SK-N-SH treated with all-trans-retinoic acid at 6 μM for 48 hours (cell line): ENCODE measurements at regions not wholly inside any gene's neighbourhood (a gene's known extent, or its start where the extent isn't known, plus 50 kb on each side); places are given as distances from the start of the nearest gene placed in this dataset.

ENCODE experiments used
- ATAC-seq: fragments of 200-7000 bp; cut with Tn5 transposase; 3 replicates; pipeline ENCODE4 v1.9.1; 2020; ENCODE audit warnings: mild to moderate bottlenecking, moderate library complexity
- BACH2 ChIP-seq: fragments of 250-450 bp; sonication (Bioruptor Pico); IDR thresholded peaks from 2 replicates; pipeline ENCODE4 v1.9.0; 2021; ENCODE audit warnings: mild to moderate bottlenecking, borderline replicate concordance
- CSDC2 ChIP-seq: fragments of 250-450 bp; sonication (Bioruptor Pico); IDR thresholded peaks from 2 replicates; pipeline ENCODE4 v1.5.0; 2020; ENCODE audit warnings: mild to moderate bottlenecking, moderate library complexity
- GLIS3 ChIP-seq: fragments of 250-450 bp; sonication (Bioruptor Pico); IDR thresholded peaks from 2 replicates; pipeline ENCODE4 v1.5.0; 2020; ENCODE audit warnings: mild to moderate bottlenecking, moderate library complexity
- ISL1 ChIP-seq: fragments of 250-450 bp; sonication (Bioruptor Pico); IDR thresholded peaks from 2 replicates; pipeline ENCODE4 v2.1.2; 2022; ENCODE audit warnings: mild to moderate bottlenecking, moderate library complexity
- OSR1 ChIP-seq: fragments of 250-450 bp; sonication (Bioruptor Pico); IDR thresholded peaks from 2 replicates; pipeline ENCODE4 v1.8.0; 2022; ENCODE audit warnings: moderate library complexity, mild to moderate bottlenecking, inconsistent platforms
- PATZ1 ChIP-seq: fragments of 250-450 bp; sonication (Bioruptor Pico); IDR thresholded peaks from 2 replicates; pipeline ENCODE4 v1.8.0; 2020; ENCODE audit warnings: mild to moderate bottlenecking, moderate library complexity, borderline replicate concordance
- RARB ChIP-seq: fragments of 250-450 bp; sonication (Bioruptor Pico); IDR thresholded peaks from 2 replicates; pipeline ENCODE4 v1.8.0; 2021; ENCODE audit warnings: mild to moderate bottlenecking, moderate library complexity
- SNAI2 ChIP-seq: fragments of 250-450 bp; sonication (Bioruptor Pico); IDR thresholded peaks from 2 replicates; pipeline ENCODE4 v1.5.0; 2020; ENCODE audit warnings: mild to moderate bottlenecking, moderate library complexity
- TCF4 ChIP-seq: fragments of 250-450 bp; sonication (Bioruptor Pico); IDR thresholded peaks from 2 replicates; pipeline ENCODE4 v1.8.0; 2021; ENCODE audit warnings: mild to moderate bottlenecking, moderate library complexity, borderline replicate concordance
- TOX ChIP-seq: fragments of 250-450 bp; sonication (Bioruptor Pico); IDR thresholded peaks from 2 replicates; pipeline ENCODE4 v1.8.0; 2021; ENCODE audit warnings: mild to moderate bottlenecking, moderate library complexity, borderline replicate concordance
- TSHZ2 ChIP-seq: fragments of 250-450 bp; sonication (Bioruptor Pico); IDR thresholded peaks from 2 replicates; pipeline ENCODE4 v1.5.0; 2020; ENCODE audit warnings: mild to moderate bottlenecking, moderate library complexity
- ZFP3 ChIP-seq: fragments of 250-450 bp; sonication (Bioruptor Pico); IDR thresholded peaks from 2 replicates; pipeline ENCODE4 v1.5.0; 2020; ENCODE audit warnings: mild to moderate bottlenecking, moderate library complexity
- ZFP30 ChIP-seq: fragments of 450-650 bp; formaldehyde crosslinking; IDR thresholded peaks from 2 replicates; pipeline ENCODE4 v1.5.0; 2022; ENCODE audit warnings: mild to moderate bottlenecking, moderate library complexity
- ZNF565 ChIP-seq: fragments of 450-650 bp; formaldehyde crosslinking; conservative IDR thresholded peaks from 2 replicates; pipeline ENCODE4 v1.5.0; 2020; ENCODE audit warnings: low read depth, mild to moderate bottlenecking, moderate library complexity
- ZNF70 ChIP-seq: fragments of 450-650 bp; formaldehyde crosslinking; IDR thresholded peaks from 2 replicates; pipeline ENCODE4 v1.5.0; 2020; ENCODE audit warnings: mild to moderate bottlenecking, moderate library complexity
- ZNF8 ChIP-seq: fragments of 450-650 bp; formaldehyde crosslinking; IDR thresholded peaks from 2 replicates; pipeline ENCODE4 v1.5.0; 2020; ENCODE audit warnings: mild to moderate bottlenecking, moderate library complexity
- TF ChIP-seq, protein P1 (sequence below): fragments of 250-450 bp; sonication (Bioruptor Pico); IDR thresholded peaks from 2 replicates; pipeline ENCODE4 v1.8.0; 2021; ENCODE audit warnings: low read depth, mild to moderate bottlenecking, moderate library complexity, borderline replicate concordance
- TF ChIP-seq, protein P2 (sequence below): fragments of 250-450 bp; sonication (Bioruptor Pico); IDR thresholded peaks from 2 replicates; pipeline ENCODE4 v1.5.1; 2020; ENCODE audit warnings: low read depth, mild to moderate bottlenecking, moderate library complexity

GRCh38 chr2:220034426-220035130, 407.1 kb downstream of the SLC4A3 start (continued):
- TF ChIP-seq ZFP30 (CRISPR knock-in tag) = no peak
- no peak for TF ChIP-seq RARB
- TF ChIP-seq ISL1 (CRISPR knock-in tag) = no peak

DNA sequence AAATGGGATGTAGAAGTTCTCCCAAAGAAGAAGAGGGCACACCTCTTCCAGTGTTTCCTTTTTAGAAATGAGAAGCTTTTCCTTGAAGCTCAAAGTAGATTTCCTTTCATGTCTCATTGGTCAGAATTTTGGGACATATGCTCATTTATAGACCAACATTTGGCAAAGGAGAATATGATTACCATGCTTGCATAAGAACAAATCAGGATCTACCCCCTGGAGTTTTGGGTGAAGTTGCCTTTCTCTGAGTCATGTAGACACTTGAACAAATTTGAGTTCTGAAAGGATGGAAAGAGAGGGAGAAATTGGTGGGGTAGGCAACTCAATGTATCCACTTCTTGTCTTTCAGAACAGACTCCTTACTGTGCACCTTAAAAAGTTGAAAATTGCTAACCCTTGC, 409.0 kb downstream of the SLC4A3 start:
- ATAC-seq = no peak
- TF ChIP-seq PATZ1 (CRISPR knock-in tag) (no peak), ZNF8 (CRISPR knock-in tag) (no peak), CSDC2 (no peak), SNAI2 (CRISPR knock-in tag) (no peak), GLIS3 (CRISPR knock-in tag) (no peak), ISL1 (CRISPR knock-in tag) (no peak)
- TF ChIP-seq, protein P1, sequence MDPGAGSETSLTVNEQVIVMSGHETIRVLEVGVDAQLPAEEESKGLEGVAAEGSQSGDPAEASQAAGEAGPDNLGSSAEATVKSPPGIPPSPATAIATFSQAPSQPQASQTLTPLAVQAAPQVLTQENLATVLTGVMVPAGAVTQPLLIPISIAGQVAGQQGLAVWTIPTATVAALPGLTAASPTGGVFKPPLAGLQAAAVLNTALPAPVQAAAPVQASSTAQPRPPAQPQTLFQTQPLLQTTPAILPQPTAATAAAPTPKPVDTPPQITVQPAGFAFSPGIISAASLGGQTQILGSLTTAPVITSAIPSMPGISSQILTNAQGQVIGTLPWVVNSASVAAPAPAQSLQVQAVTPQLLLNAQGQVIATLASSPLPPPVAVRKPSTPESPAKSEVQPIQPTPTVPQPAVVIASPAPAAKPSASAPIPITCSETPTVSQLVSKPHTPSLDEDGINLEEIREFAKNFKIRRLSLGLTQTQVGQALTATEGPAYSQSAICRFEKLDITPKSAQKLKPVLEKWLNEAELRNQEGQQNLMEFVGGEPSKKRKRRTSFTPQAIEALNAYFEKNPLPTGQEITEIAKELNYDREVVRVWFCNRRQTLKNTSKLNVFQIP (CRISPR knock-in tag) = no peak
- TF ChIP-seq, all 23 proteins: peak for 0

DNA sequence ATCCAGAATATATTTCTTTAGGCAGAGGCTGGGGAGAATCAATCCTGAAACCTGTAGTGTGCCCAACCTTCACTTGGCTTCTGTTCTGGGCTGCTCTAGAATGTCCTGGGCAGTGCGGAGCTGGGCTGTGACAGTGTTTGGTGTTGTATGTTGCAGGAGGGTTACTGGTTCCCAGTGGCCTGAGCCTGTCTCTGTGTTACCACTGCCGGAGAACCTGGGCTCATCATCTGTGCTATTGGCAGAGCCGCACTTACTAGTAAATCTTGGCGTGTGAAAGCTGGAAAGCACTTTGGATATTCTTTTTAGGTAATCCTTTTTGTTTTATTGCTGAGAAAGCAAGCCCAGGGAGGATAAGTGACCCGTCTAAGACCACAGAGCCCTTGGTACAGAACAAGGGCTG, 412.9 kb downstream of the SLC4A3 start:
- ATAC-seq = no peak
- no peak for TF ChIP-seq ZNF70 (CRISPR knock-in tag)
- no peak for TF ChIP-seq CSDC2
- no peak for TF ChIP-seq OSR1 (CRISPR knock-in tag)
- no peak for TF ChIP-seq BACH2 (CRISPR knock-in tag)
- no peak for TF ChIP-seq GLIS3 (CRISPR knock-in tag)
- TF ChIP-seq ZNF565 (CRISPR knock-in tag) = no peak
- TF ChIP-seq, protein P1 (CRISPR knock-in tag) = no peak
- TF ChIP-seq PATZ1 (CRISPR knock-in tag) = no peak
- TF ChIP-seq TSHZ2 (CRISPR knock-in tag) = no peak
- TF ChIP-seq ZNF8 (CRISPR knock-in tag) = no peak

GRCh38 chr2:220041447-220041846, 414.0 kb downstream of the SLC4A3 start:
- no peak for ATAC-seq
- TF ChIP-seq, protein P2, sequence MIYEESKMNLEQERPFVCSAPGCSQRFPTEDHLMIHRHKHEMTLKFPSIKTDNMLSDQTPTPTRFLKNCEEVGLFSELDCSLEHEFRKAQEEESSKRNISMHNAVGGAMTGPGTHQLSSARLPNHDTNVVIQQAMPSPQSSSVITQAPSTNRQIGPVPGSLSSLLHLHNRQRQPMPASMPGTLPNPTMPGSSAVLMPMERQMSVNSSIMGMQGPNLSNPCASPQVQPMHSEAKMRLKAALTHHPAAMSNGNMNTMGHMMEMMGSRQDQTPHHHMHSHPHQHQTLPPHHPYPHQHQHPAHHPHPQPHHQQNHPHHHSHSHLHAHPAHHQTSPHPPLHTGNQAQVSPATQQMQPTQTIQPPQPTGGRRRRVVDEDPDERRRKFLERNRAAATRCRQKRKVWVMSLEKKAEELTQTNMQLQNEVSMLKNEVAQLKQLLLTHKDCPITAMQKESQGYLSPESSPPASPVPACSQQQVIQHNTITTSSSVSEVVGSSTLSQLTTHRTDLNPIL (CRISPR knock-in tag) = no peak
- TF ChIP-seq, protein P1 (CRISPR knock-in tag) = no peak
- TF ChIP-seq ZFP30 (CRISPR knock-in tag) (no peak), ZNF565 (CRISPR knock-in tag) (no peak), ZFP3 (CRISPR knock-in tag) (no peak), TOX (CRISPR knock-in tag) (no peak), TCF4 (no peak), ZNF8 (CRISPR knock-in tag) (no peak), CSDC2 (no peak), PATZ1 (CRISPR knock-in tag) (no peak)
